Endodermal cell (in vitro differentiated cells): ENCODE measurements at regions not wholly inside any gene's neighbourhood (a gene's known extent, or its start where the extent isn't known, plus 50 kb on each side); places are given as distances from the start of the nearest gene placed in this dataset.
A peak's percentile ranks its signal among the peaks of the same experiment; 100 is the strongest.

ENCODE experiments used
- DNase-seq: peaks from one replicate; pipeline ENCODE4 v3.0.0-alpha.2; 2017
- H3K27ac ChIP-seq: 2 replicates; pipeline ENCODE4 v1.5.1; 2013; ENCODE audit warnings: mild to moderate bottlenecking, low read depth, low read length, moderate library complexity
- H3K27me3 ChIP-seq: 2 replicates; pipeline ENCODE4 v1.6.1; 2013; ENCODE audit warnings: mild to moderate bottlenecking, low read length, moderate library complexity; ENCODE audit not compliant: insufficient read depth, control insufficient read depth, poor library complexity, severe bottlenecking
- H3K36me3 ChIP-seq: 2 replicates; pipeline ENCODE4 v1.7.0; 2013; ENCODE audit warnings: mild to moderate bottlenecking, low read length, moderate library complexity; ENCODE audit not compliant: control insufficient read depth, insufficient read depth
- H3K4me1 ChIP-seq: one replicate; pipeline ENCODE4 v1.7.0; 2013; ENCODE audit warnings: low read length; ENCODE audit not compliant: control insufficient read depth, insufficient read depth
- H3K4me3 ChIP-seq: 2 replicates; pipeline ENCODE4 v1.5.1; 2013; ENCODE audit warnings: mild to moderate bottlenecking, low read length, moderate library complexity
- H3K9ac ChIP-seq: 2 replicates; pipeline ENCODE4 v1.6.1; 2013; ENCODE audit warnings: mild to moderate bottlenecking, low read length, moderate library complexity; ENCODE audit not compliant: poor library complexity, severe bottlenecking; ENCODE audit errors: extremely low read depth
- H3K9me3 ChIP-seq: 2 replicates; pipeline ENCODE4 v1.6.1; 2013; ENCODE audit warnings: mild to moderate bottlenecking, low read length, moderate library complexity; ENCODE audit not compliant: control insufficient read depth
- H3K27ac Mint-ChIP-seq: 2 replicates; pipeline ENCODE4 v1.8.0; 2020; ENCODE audit warnings: mixed read lengths
- H3K27me3 Mint-ChIP-seq: 2 replicates; pipeline ENCODE4 v1.8.0; 2021; ENCODE audit warnings: mild to moderate bottlenecking, mixed read lengths; ENCODE audit not compliant: insufficient read depth
- H3K36me3 Mint-ChIP-seq: 2 replicates; pipeline ENCODE4 v1.8.0; 2020; ENCODE audit warnings: low read depth, mixed read lengths
- H3K4me1 Mint-ChIP-seq: 2 replicates; pipeline ENCODE4 v1.8.0; 2020; ENCODE audit warnings: mixed read lengths
- H3K4me3 Mint-ChIP-seq: 2 replicates; pipeline ENCODE4 v1.8.0; 2020; ENCODE audit warnings: mild to moderate bottlenecking, moderate library complexity, mixed read lengths
- H3K9me3 Mint-ChIP-seq: 2 replicates; pipeline ENCODE4 v1.8.0; 2020; ENCODE audit warnings: mild to moderate bottlenecking, mixed read lengths
- WGBS, 2 experiments: methylation state at CpG; one replicate each; pipeline versions ENCODE4 v1.1.5 to v1.1.7; 2013; ENCODE audit warnings: missing lambda C conversion rate in 2 of 2, mixed read lengths in 1 of 2; ENCODE audit not compliant: insufficient coverage in 1 of 2, insufficient read length in 1 of 2; 5-methylcytosine and 5-hydroxymethylcytosine counted together
- TF ChIP-seq, protein P1 (sequence below): fragments of 200-600 bp; sonication (generic); conservative IDR thresholded peaks from 2 replicates; pipeline ENCODE4 v1.5.0; 2021; ENCODE audit warnings: antibody characterized with exemption, mild to moderate bottlenecking

DNA sequence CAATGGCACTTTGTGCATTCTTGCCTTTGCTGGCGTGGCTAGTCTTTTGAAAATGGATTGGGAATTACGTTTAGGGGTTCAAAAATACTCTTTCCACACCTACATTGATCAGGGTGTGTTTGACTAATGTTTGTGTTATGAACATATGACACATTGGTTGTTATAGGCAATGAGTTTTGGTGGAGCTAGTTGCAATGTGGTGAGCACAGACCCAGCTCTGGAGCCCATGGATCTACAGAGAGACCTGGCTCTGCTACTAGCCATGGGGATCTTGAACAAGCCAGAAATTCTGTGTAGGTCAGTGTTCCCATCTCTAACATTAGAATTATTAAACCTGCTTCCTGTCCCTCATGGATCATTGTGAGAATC lies 222.4 kb upstream of the UBL3 start:
- TF ChIP-seq, protein P1, sequence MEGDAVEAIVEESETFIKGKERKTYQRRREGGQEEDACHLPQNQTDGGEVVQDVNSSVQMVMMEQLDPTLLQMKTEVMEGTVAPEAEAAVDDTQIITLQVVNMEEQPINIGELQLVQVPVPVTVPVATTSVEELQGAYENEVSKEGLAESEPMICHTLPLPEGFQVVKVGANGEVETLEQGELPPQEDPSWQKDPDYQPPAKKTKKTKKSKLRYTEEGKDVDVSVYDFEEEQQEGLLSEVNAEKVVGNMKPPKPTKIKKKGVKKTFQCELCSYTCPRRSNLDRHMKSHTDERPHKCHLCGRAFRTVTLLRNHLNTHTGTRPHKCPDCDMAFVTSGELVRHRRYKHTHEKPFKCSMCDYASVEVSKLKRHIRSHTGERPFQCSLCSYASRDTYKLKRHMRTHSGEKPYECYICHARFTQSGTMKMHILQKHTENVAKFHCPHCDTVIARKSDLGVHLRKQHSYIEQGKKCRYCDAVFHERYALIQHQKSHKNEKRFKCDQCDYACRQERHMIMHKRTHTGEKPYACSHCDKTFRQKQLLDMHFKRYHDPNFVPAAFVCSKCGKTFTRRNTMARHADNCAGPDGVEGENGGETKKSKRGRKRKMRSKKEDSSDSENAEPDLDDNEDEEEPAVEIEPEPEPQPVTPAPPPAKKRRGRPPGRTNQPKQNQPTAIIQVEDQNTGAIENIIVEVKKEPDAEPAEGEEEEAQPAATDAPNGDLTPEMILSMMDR: no peak
- Histone ChIP-seq H3K4me1 (peaks cover 14% of the 10 kb centered on the region), H3K27ac (no peak overlapping the region), H3K9me3 (peaks cover 21% of the 10 kb centered on the region), H3K27me3 (no peaks in the 10 kb centered on the region), H3K4me3 (peak overlapping the region; percentile 46), H3K36me3 (no peaks in the 10 kb centered on the region), H3K9ac (no peak overlapping the region)
- Mint-ChIP-seq H3K4me3 (no peak overlapping the region), H3K27ac (no peak overlapping the region), H3K36me3 (peaks cover 2% of the 10 kb centered on the region), H3K9me3 (peaks cover 14% of the 10 kb centered on the region), H3K27me3 (no peaks in the 10 kb centered on the region), H3K4me1 (peaks cover 32% of the 10 kb centered on the region)
- 100% methylated on average over 2 of the region's 2 CpGs; no CpG with 5 or more reads in 1 of the 2 experiments for WGBS, 2 experiments
- DNase-seq: no peak

GRCh38 chr13:30071969-30072817 lies 221.8 kb upstream of the UBL3 start:
- Mint-ChIP-seq H3K36me3 (peaks cover 2% of the 10 kb centered on the region), H3K27ac (no peak overlapping the region), H3K9me3 (peaks cover 14% of the 10 kb centered on the region), H3K4me3 (no peak overlapping the region), H3K27me3 (no peaks in the 10 kb centered on the region), H3K4me1 (peaks cover 26% of the 10 kb centered on the region)
- Histone ChIP-seq H3K9ac (no peak overlapping the region), H3K4me3 (peak overlapping the region; percentile 46), H3K36me3 (no peaks in the 10 kb centered on the region), H3K27ac (no peak overlapping the region), H3K27me3 (no peaks in the 10 kb centered on the region), H3K4me1 (peaks cover 14% of the 10 kb centered on the region), H3K9me3 (peaks cover 21% of the 10 kb centered on the region)
- no peak for DNase-seq
- TF ChIP-seq, protein P1: no peak
- WGBS, 2 experiments: 91 to 92% methylated on average over 10 of the region's 10 CpGs

GRCh38 chr13:30065181-30065580 lies 214.8 kb upstream of the UBL3 start:
- Histone ChIP-seq H3K36me3 (no peaks in the 10 kb centered on the region), H3K4me3 (no peak overlapping the region), H3K4me1 (peaks cover 6% of the 10 kb centered on the region), H3K9ac (no peak overlapping the region), H3K27me3 (no peaks in the 10 kb centered on the region), H3K9me3 (no peaks in the 10 kb centered on the region), H3K27ac (no peak overlapping the region)
- no peak for DNase-seq
- H3K36me3 Mint-ChIP-seq: peaks cover 22% of the 10 kb centered on the region
- H3K27ac Mint-ChIP-seq: no peak overlapping the region
- no peaks in the 10 kb centered on the region for H3K9me3 Mint-ChIP-seq
- peaks cover 10% of the 10 kb centered on the region for H3K4me1 Mint-ChIP-seq
- no peak overlapping the region for H3K4me3 Mint-ChIP-seq
- TF ChIP-seq, protein P1: no peak
- no peaks in the 10 kb centered on the region for H3K27me3 Mint-ChIP-seq
- 98 to 100% methylated on average over 3 to 4 of the region's 4 CpGs for WGBS, 2 experiments
